GM12878 (cell line): ENCODE measurements at regions not wholly inside any gene's neighbourhood (a gene's known extent, or its start where the extent isn't known, plus 50 kb on each side); places are given as distances from the start of the nearest gene placed in this dataset.

Experiments used
- ATAC-seq: fragments of 200-7000 bp; cut with Tn5 transposase; 3 replicates; pipeline ENCODE4 v1.9.1; 2020; ENCODE audit warnings: mild to moderate bottlenecking, moderate library complexity
- BruUV-seq: library from RNA; stranded (reverse); fragments of 400-500 nt; replicated peaks from 2 replicates; lab custom pipeline; 2021; lab: Mats Ljungman, UMichigan
- CTCF ChIA-PET: fragments of 300-600 bp; sonication (Branson Sonifier 250); formaldehyde crosslinking; extraction: SDS; loops from one replicate; lab custom pipeline; 2021; ENCODE audit warnings: inconsistent platforms; lab: Yijun Ruan, JAX
- POLR2A ChIA-PET: fragments of 350-600 bp; formaldehyde crosslinking; extraction: SDS; loops from one replicate; lab custom pipeline; 2021; ENCODE audit warnings: inconsistent platforms; lab: Charles Lee
- RAD21 ChIA-PET: fragments of 300-600 bp; sonication (Branson Sonifier 250); formaldehyde crosslinking; loops from one replicate; lab custom pipeline; 2023; ENCODE audit warnings: antibody characterized with exemption; ENCODE audit not compliant: unreplicated experiment; lab: Charles Lee
- SMC1A ChIA-PET: fragments of 300-600 bp; sonication (Branson Sonifier 250); formaldehyde crosslinking; loops from one replicate; lab custom pipeline; 2023; ENCODE audit not compliant: unreplicated experiment, uncharacterized antibody; lab: Charles Lee
- DNase-seq: peaks from one replicate; pipeline ENCODE4 v3.0.0-alpha.2; 2011; ENCODE audit warnings: low read depth, low spot score
- FAIRE-seq: peaks from 3 replicates; lab custom pipeline; 2011; peaks lifted over from hg19 to GRCh38; lab: Jason Lieb, UNC
- H2AFZ ChIP-seq: 2 replicates; pipeline ENCODE4 v1.6.0; 2011; ENCODE audit warnings: low read depth, low read length, control low read depth; ENCODE audit not compliant: control insufficient read depth
- H3K27ac ChIP-seq: 2 replicates; pipeline ENCODE4 v1.5.1; 2011; ENCODE audit warnings: control low read depth; ENCODE audit not compliant: control insufficient read depth, insufficient read depth
- H3K27me3 ChIP-seq, 2 experiments: replicated peaks in 1 of 2; 2 replicates each; pipeline versions ENCODE4 v1.6.0 to v1.6.1; 2011; ENCODE audit warnings: low read length in 1 of 2; ENCODE audit not compliant: control insufficient read depth in 2 of 2, insufficient read depth in 2 of 2
- H3K36me3 ChIP-seq, 2 experiments: 2 replicates each; pipeline ENCODE4 v1.5.1; 2011; ENCODE audit warnings: low read length in 1 of 2; ENCODE audit not compliant: control insufficient read depth in 2 of 2, insufficient read depth in 2 of 2
- H3K4me1 ChIP-seq: 2 replicates; pipeline ENCODE4 v1.6.1; 2011; ENCODE audit warnings: mild to moderate bottlenecking, low read length, moderate library complexity, mixed read lengths; ENCODE audit not compliant: control insufficient read depth, insufficient read depth
- H3K4me2 ChIP-seq: 2 replicates; pipeline ENCODE4 v1.6.0; 2011; ENCODE audit warnings: control low read depth; ENCODE audit not compliant: control insufficient read depth, insufficient read depth
- H3K4me3 ChIP-seq: fragments of 200-600 bp; sonication (generic); 2 replicates; pipeline ENCODE4 v1.5.1; 2016
- H3K79me2 ChIP-seq: 2 replicates; pipeline ENCODE4 v1.6.0; 2011; ENCODE audit warnings: low read length; ENCODE audit not compliant: control insufficient read depth, insufficient read depth
- H3K9ac ChIP-seq: 2 replicates; pipeline ENCODE4 v1.8.0; 2011; ENCODE audit warnings: low read length, control low read depth, mixed read lengths; ENCODE audit not compliant: control insufficient read depth, insufficient read depth
- H3K9me3 ChIP-seq: replicated peaks from 3 replicates; pipeline ENCODE4 v1.5.1; 2011; ENCODE audit warnings: mild to moderate bottlenecking, low read length; ENCODE audit not compliant: control insufficient read depth, insufficient read depth
- H4K20me1 ChIP-seq: 2 replicates; pipeline ENCODE4 v1.6.0; 2011; ENCODE audit not compliant: control insufficient read depth, insufficient read depth
- CBX3 ChIP-seq: fragments of 200-600 bp; sonication (generic); IDR thresholded peaks from 2 replicates; pipeline ENCODE4 v1.6.1; 2016; ENCODE audit warnings: low read depth, borderline replicate concordance
- HSF1 ChIP-seq: fragments of 150-350 bp; IDR thresholded peaks from 2 replicates; pipeline ENCODE4 v1.6.1; 2014; ENCODE audit warnings: mild to moderate bottlenecking, low read depth, low read length
- POLR2A ChIP-seq: IDR thresholded peaks from 2 replicates; pipeline ENCODE4 v1.6.1; 2011; ENCODE audit warnings: low read depth, mild to moderate bottlenecking, low read length
- RCOR1 ChIP-seq: conservative IDR thresholded peaks from 2 replicates; pipeline ENCODE4 v1.6.1; 2012; ENCODE audit warnings: low read depth, low read length, improper control_type of control experiment
- SPI1 ChIP-seq: IDR thresholded peaks from 2 replicates; pipeline ENCODE4 v1.6.1; 2011; ENCODE audit warnings: low read depth, mild to moderate bottlenecking, low read length, moderate library complexity, borderline replicate concordance; ENCODE audit not compliant: insufficient read depth
- SRF ChIP-seq, 2 experiments: IDR thresholded peaks; 2 replicates each; pipeline ENCODE4 v1.6.1; 2011; ENCODE audit warnings: low read depth in 2 of 2, low read length in 2 of 2, mild to moderate bottlenecking in 1 of 2, moderate library complexity in 1 of 2
- TBL1XR1 ChIP-seq: IDR thresholded peaks from 2 replicates; pipeline ENCODE4 v1.6.1; 2012; ENCODE audit warnings: low read depth, low read length, improper control_type of control experiment
- USF1 ChIP-seq: IDR thresholded peaks from 2 replicates; pipeline ENCODE4 v1.6.1; 2011; ENCODE audit warnings: borderline replicate concordance, low read depth, mild to moderate bottlenecking, moderate library complexity, mixed read lengths, low read length; ENCODE audit not compliant: insufficient read depth; ENCODE audit errors: extremely low read length
- ZSCAN29 ChIP-seq: fragments of 450-650 bp; IDR thresholded peaks from 2 replicates; pipeline ENCODE4 v1.6.1; 2017; ENCODE audit warnings: mild to moderate bottlenecking, moderate library complexity
- in situ Hi-C: fragments of 300-500 bp; cut with MboI; formaldehyde crosslinking; loops from 9 replicates; pipeline ENCODE4 v1.14.3; 2018; ENCODE audit warnings: mixed read lengths
- intact Hi-C: fragments of 100-400 bp; cut with micrococcal nuclease; formaldehyde crosslinking; loops from one replicate; pipeline ENCODE4 v1.14.2; 2022; ENCODE audit not compliant: unreplicated experiment
- TF ChIP-seq, protein P1 (sequence below): fragments of 450-650 bp; IDR thresholded peaks from 2 replicates; pipeline ENCODE4 v1.6.1; 2018; ENCODE audit warnings: borderline replicate concordance, mild to moderate bottlenecking; ENCODE audit not compliant: partially characterized antibody

GRCh38 chrX:6961286-6962005 lies 186.1 kb upstream of the STS start (continued):
- TF ChIP-seq POLR2A (no peak), RCOR1 (no peak)

- no peaks in the 10 kb centered on the region for H3K36me3 ChIP-seq
- POLR2A ChIA-PET: no interaction called here
These were observed 188.5 kb upstream of the STS start for GRCh38 chrX:6959006-6959405.

More at GRCh38 chrX:6959006-6959405, 188.5 kb upstream of the STS start:
- H3K79me2 ChIP-seq: no peaks in the 10 kb centered on the region
- ATAC-seq: no peak
- intact Hi-C loops (no loop called here), in situ Hi-C loops (no loop called here)
- H3K27ac ChIP-seq: no peak overlapping the region
- H3K27me3 ChIP-seq: no peaks in the 10 kb centered on the region
- H3K4me1 ChIP-seq: no peaks in the 10 kb centered on the region
- no peaks in the 10 kb centered on the region for H3K9me3 ChIP-seq
- no peak overlapping the region for H3K4me2 ChIP-seq
- no peak overlapping the region for H3K9ac ChIP-seq
- no TSS peak for BruUV-seq
- ChIA-PET CTCF (no interaction called here), SMC1A (no interaction called here), RAD21 (no interaction called here)
- TF ChIP-seq USF1 (no peak), HSF1 (no peak), SPI1 (no peak), ZSCAN29 (no peak), SRF (IDR thresholded peaks at IDR 0.05; ENCODE audit: low read depth in 2 of 2, low read length in 2 of 2) (no peak), TBL1XR1 (no peak), CBX3 (no peak)
- TF ChIP-seq, protein P1, sequence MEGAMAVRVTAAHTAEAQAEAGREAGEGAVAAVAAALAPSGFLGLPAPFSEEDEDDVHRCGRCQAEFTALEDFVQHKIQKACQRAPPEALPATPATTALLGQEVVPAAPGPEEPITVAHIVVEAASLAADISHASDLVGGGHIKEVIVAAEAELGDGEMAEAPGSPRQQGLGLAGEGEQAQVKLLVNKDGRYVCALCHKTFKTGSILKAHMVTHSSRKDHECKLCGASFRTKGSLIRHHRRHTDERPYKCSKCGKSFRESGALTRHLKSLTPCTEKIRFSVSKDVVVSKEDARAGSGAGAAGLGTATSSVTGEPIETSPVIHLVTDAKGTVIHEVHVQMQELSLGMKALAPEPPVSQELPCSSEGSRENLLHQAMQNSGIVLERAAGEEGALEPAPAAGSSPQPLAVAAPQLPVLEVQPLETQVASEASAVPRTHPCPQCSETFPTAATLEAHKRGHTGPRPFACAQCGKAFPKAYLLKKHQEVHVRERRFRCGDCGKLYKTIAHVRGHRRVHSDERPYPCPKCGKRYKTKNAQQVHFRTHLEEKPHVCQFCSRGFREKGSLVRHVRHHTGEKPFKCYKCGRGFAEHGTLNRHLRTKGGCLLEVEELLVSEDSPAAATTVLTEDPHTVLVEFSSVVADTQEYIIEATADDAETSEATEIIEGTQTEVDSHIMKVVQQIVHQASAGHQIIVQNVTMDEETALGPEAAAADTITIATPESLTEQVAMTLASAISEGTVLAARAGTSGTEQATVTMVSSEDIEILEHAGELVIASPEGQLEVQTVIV: no peak
- H2AFZ ChIP-seq: no peak overlapping the region
- H3K4me3 ChIP-seq: no peak overlapping the region
- no peaks in the 10 kb centered on the region for H4K20me1 ChIP-seq
- FAIRE-seq: no peak
- no peak for DNase-seq
